Colon (tissue), 2 donors: ENCODE measurements at regions not wholly inside any gene's neighbourhood (a gene's known extent, or its start where the extent isn't known, plus 50 kb on each side); places are given as distances from the start of the nearest gene placed in this dataset.
"Not testable (repeated sequence)": the region's sequence is repeated elsewhere in the genome, so short reads cannot be mapped to it uniquely, and the experiment has no call there.

Source experiments
- FAIRE-seq: peaks from 2 replicates; lab custom pipeline; 2012; peaks lifted over from hg19 to GRCh38; lab: Jason Lieb, UNC
- donor health status: control.
- donor health status: control.

DNA sequence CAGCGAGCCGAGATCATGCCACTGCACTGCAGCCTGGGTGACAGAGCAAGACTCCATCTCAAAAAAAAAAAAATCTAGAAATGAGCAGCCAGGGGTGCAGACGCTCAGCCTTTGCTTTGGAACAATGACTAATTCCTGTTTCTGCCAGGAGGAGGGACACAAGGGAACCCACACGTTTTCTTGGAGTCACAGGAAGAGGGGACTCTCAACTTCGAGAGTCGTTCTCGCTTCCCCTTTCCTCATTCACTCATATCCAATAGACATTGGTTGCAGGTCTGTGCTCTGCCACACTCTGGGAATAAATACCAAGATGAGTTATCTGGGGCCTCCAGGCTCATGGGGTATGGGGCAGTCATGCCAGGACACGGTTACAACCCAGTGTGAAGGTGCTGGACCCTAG is 91.5 kb upstream of the RREB1 start:
- no peak for FAIRE-seq

GRCh38 chr6:7021301-7021700 is 86.5 kb upstream of the RREB1 start:
- FAIRE-seq, result no peak

DNA sequence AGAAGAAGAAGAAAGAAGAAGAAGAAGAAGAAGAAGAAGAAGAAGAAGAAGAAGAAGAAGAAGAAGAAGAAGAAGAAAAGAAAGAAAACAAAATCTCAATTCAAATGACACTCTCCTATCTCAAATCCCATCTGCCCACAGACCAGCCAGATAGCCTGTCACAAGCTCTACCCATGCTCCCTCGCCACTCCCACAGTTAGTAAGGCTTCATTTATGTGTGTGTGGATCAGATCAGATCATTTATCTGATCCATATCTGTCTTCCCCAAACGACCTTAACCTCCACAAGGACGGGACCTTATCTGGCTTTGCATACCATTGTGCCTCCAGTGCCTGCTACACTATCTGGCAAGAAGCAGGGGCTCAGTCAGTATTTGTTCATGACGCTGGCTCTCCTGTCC is 81.9 kb upstream of the RREB1 start:
- FAIRE-seq, result no peak

- not testable (repeated sequence) for FAIRE-seq
Observed at GRCh38 chr6:7028963-7029362, 78.8 kb upstream of the RREB1 start.

- FAIRE-seq, result not testable (repeated sequence)
Observed at GRCh38 chr6:7030968-7031367, 76.8 kb upstream of the RREB1 start.

GRCh38 chr6:7033202-7033601 is 74.6 kb upstream of the RREB1 start:
- no peak for FAIRE-seq

DNA sequence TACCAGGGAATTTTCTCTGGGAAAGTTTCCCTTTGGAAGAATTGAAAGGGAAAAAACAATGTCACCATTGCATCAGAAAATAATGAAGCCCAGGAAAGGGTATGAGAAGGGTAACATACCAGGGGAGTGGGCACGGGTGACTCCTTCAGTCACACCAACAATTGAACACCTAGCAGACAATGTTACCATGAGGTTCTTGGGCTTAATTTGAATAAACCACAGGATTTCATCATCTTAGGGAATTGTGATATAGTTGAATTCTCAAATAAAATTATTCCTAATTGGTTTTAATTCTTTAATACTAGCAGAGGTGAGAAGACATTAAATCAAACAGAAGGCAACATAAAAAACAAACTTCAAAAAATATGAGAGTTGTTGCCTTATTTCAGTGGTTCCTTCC is 73.7 kb upstream of the RREB1 start:
- FAIRE-seq, result no peak

GRCh38 chr6:7035837-7036249 is 71.9 kb upstream of the RREB1 start:
- no peak for FAIRE-seq

DNA sequence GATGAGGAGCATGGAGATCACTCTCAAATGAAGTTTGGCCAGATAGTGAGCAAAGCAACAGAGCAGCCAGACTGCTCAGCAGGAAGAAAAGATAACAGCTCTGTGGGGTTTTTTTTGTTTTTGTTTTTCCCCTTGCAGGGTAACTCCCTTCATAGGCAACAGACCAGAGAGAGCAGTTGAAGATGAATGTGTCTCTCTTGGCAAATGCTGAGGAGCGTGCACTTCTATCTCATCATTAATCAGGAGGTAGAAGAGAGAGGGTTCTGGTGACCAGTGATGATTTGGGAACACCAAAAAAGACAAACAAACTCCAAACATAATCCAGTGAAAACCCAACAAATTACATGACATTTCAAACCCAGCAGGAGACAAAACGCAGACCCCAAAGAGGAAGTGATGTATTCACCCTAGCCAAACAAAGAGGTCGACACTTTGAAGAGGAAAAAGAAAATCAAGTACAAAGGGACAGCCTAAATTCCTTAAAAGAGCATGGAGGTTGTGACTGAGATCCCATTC is 66.2 kb upstream of the RREB1 start:
- no peak for FAIRE-seq

- no peak for FAIRE-seq
Observed at GRCh38 chr6:7042056-7042653, 65.6 kb upstream of the RREB1 start.

DNA sequence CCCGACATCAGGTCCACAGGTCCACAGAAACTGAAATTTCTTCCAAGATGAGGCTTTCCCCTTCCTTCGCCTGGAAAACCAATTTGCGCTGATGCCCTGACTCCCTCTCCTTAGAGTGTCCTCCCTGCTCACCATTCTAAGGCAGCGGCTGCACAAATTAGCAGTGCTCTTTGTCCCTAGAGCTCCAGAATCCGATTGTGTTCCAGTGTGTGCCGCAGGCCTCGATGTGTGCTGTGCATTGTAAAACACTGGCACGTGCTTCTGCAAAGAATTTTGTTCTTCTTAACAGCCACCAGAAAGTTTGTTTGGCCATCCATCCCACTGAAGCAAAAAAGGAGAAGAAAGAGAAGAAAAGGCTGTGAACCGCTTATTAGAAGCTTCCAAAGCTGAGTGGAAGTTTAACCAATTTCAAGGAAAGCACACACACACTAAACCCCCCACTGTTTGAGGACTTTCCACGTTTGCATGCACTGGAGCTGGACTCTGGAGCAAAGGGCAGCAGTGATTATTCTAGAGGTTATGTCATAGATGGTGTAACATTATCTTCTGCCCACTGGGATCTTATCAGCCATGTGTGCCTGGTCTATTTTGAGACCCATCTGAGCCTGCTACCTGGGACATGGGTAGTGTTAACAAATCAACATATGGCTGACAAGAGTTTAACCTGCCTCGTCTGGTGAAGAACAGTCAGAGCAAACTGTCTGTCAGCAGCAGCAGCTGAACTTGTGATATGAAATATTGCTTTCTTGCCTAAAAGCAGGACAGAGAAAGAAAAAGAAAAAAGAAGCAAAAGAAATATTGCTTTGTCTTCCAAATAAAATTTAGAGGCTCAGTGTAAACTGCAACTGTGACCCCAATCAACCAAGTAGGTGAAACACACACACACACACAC is 64.9 kb upstream of the RREB1 start:
- FAIRE-seq, result no peak

DNA sequence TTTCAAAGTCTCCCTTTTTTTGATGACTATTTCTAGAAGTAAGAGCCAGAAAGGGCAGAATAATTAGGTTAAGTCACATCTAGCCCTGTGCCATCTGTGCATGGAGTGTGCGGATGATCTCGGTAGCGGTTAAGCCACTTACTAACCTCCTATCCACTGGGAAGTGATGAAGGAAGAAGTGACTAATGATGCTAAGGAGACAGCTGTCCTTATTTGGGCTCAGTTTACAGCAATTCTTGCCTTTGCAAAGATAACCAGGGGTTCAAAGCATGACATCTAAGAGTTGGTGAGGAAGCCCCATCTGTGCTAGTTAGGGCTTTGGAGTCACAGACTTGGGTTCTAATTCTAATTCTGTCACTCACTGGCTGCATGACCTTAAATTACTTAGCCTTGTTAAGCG is 62.4 kb upstream of the RREB1 start:
- no peak for FAIRE-seq

DNA sequence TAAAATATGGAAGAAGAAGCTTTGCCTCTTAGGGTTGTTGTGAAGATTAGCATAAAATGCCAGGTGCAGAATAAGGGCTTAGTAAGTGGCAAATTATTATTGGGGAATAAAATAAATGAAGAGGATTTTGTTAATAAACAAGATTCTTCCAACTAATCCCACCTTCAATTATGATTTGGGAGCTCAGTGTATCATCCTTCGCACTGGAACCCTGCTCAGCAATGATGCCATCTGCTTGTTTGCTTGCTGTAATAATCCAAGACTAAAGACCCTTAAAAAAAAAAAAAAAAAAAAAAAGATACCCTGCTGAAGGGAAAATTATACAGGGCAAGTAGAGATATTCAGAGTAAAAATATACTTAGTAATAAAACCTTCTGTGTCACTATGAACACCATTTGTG is 62.0 kb upstream of the RREB1 start:
- no peak for FAIRE-seq

- FAIRE-seq, result no peak
Observed at GRCh38 chr6:7047128-7047527, 60.6 kb upstream of the RREB1 start.

- no peak for FAIRE-seq
Observed at GRCh38 chr6:7047966-7048365, 59.8 kb upstream of the RREB1 start.

- no peak for FAIRE-seq
Observed at GRCh38 chr6:7048894-7049293, 58.9 kb upstream of the RREB1 start.

- FAIRE-seq, result peak; percentile 28
Observed at GRCh38 chr6:7050004-7050403, 57.8 kb upstream of the RREB1 start.

GRCh38 chr6:7050872-7051779 is 56.6 kb upstream of the RREB1 start:
- no peak for FAIRE-seq

DNA sequence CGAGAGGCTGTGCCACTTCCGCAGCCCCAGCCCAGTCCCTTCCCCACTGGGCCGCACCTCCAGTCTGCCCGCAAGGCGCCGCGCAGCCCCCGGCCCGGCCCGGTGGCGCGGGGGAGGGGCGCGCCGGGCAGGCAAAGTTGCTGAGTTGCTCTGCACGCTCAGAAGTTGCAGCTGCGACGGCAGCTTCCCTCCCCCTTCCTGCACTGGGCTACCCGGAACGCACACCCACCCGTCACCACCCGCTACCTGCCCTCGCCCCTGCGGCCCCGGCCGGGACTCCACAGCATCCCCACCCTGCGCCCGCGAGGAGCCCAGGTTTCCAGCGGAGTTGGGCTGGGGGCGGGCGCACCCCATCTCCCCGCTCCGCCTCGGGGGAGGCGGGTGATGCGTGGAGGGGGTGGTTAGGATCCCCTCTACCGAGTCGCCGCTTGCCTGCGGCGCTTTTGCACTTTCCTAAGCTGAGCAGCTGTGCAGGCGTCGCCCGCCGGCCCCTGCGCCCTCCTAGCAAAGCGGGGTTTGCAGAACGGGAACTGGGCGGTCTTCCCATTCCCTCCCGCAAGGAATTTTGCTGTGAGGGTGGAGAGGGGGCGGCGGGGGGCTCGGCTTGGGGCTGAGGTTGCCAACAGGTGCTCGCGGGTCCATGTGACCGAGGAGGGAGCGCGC is 55.9 kb upstream of the RREB1 start:
- no peak for FAIRE-seq

DNA sequence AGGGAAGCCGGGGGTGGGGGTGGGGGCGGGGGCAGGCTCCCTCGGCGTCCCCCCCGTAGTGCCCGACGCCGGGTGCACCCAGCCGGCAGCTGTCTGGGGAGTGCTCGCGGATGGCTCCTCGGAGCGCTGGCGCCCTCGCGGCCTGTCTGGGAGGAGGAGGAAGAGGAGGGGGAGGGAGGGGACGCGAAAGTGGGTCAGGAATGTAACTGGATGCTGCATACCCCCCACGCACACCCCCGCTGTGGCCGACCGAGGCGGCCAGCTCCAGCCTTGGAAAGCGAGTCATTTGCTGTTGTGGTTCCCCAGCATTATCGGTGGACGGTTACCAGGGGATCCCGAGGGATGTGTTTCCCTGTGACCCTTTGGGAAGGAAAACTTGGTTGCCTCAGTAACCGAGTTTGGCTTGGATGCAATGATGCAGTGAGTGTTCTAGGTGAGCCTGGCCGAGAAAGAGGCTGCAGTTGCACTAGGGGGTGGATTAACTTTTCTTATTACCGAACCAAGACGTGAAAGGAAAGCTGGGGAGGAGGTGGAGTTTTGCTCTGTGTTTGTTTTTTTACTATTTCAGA is 55.2 kb upstream of the RREB1 start:
- no peak for FAIRE-seq

- no peak for FAIRE-seq
Observed at GRCh38 chr6:7053125-7053774, 54.5 kb upstream of the RREB1 start.
